ENCODE measurements at regions not wholly inside any gene's neighbourhood (a gene's known extent, or its start where the extent isn't known, plus 50 kb on each side); places are given as distances from the start of the nearest gene placed in this dataset.

DNA sequence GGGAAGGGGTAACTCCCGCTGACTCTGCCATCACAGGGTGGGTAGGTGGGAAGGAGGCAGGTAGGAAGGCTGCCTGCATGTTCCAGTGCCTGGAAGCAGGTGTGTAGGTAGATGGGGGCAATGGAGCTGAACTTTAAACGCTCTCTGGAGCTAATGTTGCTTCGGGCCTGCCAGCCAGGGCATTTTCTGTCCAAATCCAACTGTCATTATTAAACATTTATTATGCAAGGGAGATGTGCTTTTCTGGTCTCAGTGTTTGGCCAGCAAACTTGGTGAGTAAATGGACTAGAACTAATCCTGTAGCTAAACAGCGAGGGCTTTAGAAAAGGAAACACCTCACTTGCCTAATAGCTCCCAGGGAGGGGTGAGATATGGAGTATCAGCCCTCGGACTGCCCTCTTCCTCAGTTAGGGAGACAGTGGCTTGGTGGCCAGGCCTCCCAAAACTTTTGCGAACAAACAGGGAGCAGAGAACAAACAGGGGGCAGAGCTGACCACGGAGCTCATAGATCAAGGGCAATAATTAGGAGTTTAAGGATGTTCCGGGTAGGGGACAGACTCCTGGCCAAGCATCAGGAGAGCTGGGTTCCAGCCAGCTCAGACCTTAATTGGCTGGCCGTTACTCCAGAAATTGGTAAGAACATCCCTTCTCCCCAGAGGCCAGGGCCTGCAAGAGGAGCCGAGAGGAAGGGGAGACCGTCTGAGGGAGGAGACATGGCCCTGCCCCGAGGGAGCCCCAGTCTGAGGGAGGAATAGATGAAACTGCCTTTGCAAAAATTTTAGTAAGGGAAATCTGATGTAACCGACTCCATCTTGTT is 131.1 kb downstream of the VEGFA start (continued):
- TF ChIP-seq HMGXB3 (CRISPR knock-in tag; IDR thresholded peaks at IDR 0.05; ENCODE audit: borderline replicate concordance) (no peak), ZNF639 (CRISPR knock-in tag; conservative IDR thresholded peaks at IDR 0.05) (no peak), RARG (CRISPR knock-in tag; IDR thresholded peaks at IDR 0.05; ENCODE audit: low read depth) (no peak), ZNF496 (CRISPR knock-in tag; IDR thresholded peaks at IDR 0.05; ENCODE audit: insufficient replicate concordance) (no peak), ZNF292 (CRISPR knock-in tag; IDR thresholded peaks at IDR 0.05; ENCODE audit: borderline replicate concordance, low read depth) (0 out of 2 replicates have a peak, but pooled peaks have one; percentile 34), NR3C1 (CRISPR knock-in tag; IDR thresholded peaks at IDR 0.05) (no peak), ZMAT5 (CRISPR knock-in tag; IDR thresholded peaks at IDR 0.05; ENCODE audit: borderline replicate concordance, low read depth) (no peak), ZNF367 (CRISPR knock-in tag; IDR thresholded peaks at IDR 0.05; ENCODE audit: borderline replicate concordance) (no peak), TRAFD1 (CRISPR knock-in tag; IDR thresholded peaks at IDR 0.05; ENCODE audit: borderline replicate concordance) (no peak), HOXD1 (CRISPR knock-in tag; IDR thresholded peaks at IDR 0.05) (no peak), ATRX (CRISPR knock-in tag; IDR thresholded peaks at IDR 0.05; ENCODE audit: borderline replicate concordance) (no peak), HNRNPLL (IDR thresholded peaks at IDR 0.05; ENCODE audit: low read depth, low read length, poor library complexity, severe bottlenecking) (no peak), ZNF33A (CRISPR knock-in tag; IDR thresholded peaks at IDR 0.05; ENCODE audit: borderline replicate concordance) (no peak), IRF2 (CRISPR knock-in tag; IDR thresholded peaks at IDR 0.05) (0 out of 2 replicates have a peak, but pooled peaks have one; percentile 6), ZNF775 (CRISPR knock-in tag; IDR thresholded peaks at IDR 0.05; ENCODE audit: borderline replicate concordance) (no peak), MYC (CRISPR knock-in tag; IDR thresholded peaks at IDR 0.05; ENCODE audit: borderline replicate concordance) (no peak), ATAD3A (CRISPR knock-in tag; IDR thresholded peaks at IDR 0.05) (no peak)
- TF ChIP-seq, protein P1, sequence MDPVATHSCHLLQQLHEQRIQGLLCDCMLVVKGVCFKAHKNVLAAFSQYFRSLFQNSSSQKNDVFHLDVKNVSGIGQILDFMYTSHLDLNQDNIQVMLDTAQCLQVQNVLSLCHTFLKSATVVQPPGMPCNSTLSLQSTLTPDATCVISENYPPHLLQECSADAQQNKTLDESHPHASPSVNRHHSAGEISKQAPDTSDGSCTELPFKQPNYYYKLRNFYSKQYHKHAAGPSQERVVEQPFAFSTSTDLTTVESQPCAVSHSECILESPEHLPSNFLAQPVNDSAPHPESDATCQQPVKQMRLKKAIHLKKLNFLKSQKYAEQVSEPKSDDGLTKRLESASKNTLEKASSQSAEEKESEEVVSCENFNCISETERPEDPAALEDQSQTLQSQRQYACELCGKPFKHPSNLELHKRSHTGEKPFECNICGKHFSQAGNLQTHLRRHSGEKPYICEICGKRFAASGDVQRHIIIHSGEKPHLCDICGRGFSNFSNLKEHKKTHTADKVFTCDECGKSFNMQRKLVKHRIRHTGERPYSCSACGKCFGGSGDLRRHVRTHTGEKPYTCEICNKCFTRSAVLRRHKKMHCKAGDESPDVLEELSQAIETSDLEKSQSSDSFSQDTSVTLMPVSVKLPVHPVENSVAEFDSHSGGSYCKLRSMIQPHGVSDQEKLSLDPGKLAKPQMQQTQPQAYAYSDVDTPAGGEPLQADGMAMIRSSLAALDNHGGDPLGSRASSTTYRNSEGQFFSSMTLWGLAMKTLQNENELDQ (CRISPR knock-in tag; IDR thresholded peaks at IDR 0.05; ENCODE audit: borderline replicate concordance): no peak
